HepG2 (cell line): ENCODE measurements at regions not wholly inside any gene's neighbourhood (a gene's known extent, or its start where the extent isn't known, plus 50 kb on each side); places are given as distances from the start of the nearest gene placed in this dataset.

Experiments used
- POLR2A ChIP-seq, 2 experiments: IDR thresholded peaks; 2 replicates each; pipeline ENCODE4 v1.6.1; 2011; ENCODE audit warnings: low read depth in 2 of 2, low read length in 2 of 2, mild to moderate bottlenecking in 1 of 2, moderate library complexity in 1 of 2; ENCODE audit not compliant: insufficient read depth in 1 of 2
- RAD21 ChIP-seq: fragments of 450-650 bp; formaldehyde crosslinking; IDR thresholded peaks from 2 replicates; pipeline ENCODE4 v1.5.0; 2020; ENCODE audit warnings: mild to moderate bottlenecking
- TAF1 ChIP-seq: sonication (generic); formaldehyde crosslinking; IDR thresholded peaks from 2 replicates; pipeline ENCODE4 v1.4.0; 2020; ENCODE audit warnings: missing genetic modification reagents
- ZNF431 ChIP-seq: sonication (generic); formaldehyde crosslinking; IDR thresholded peaks from 2 replicates; pipeline ENCODE4 v1.9.0; 2022; ENCODE audit warnings: missing genetic modification reagents, low read depth, mild to moderate bottlenecking, borderline replicate concordance
- ZNF496 ChIP-seq: sonication (generic); formaldehyde crosslinking; IDR thresholded peaks from 2 replicates; pipeline ENCODE4 v1.8.1; 2023; ENCODE audit warnings: mild to moderate bottlenecking, moderate library complexity, missing genetic modification reagents; ENCODE audit not compliant: insufficient replicate concordance
- ZNF550 ChIP-seq: sonication (generic); formaldehyde crosslinking; IDR thresholded peaks from 2 replicates; pipeline ENCODE4 v1.4.0; 2020; ENCODE audit warnings: mild to moderate bottlenecking, missing genetic modification reagents, borderline replicate concordance
- ZNF878 ChIP-seq: sonication (generic); formaldehyde crosslinking; IDR thresholded peaks from 2 replicates; pipeline ENCODE4 v1.8.1; 2023; ENCODE audit warnings: mild to moderate bottlenecking, missing genetic modification reagents, moderate library complexity
- ZSCAN29 ChIP-seq: sonication (generic); formaldehyde crosslinking; conservative IDR thresholded peaks from 2 replicates; pipeline ENCODE4 v1.4.0; 2020; ENCODE audit warnings: mild to moderate bottlenecking, missing genetic modification reagents
- TF ChIP-seq, protein P1 (sequence below): sonication (generic); formaldehyde crosslinking; IDR thresholded peaks from 2 replicates; pipeline ENCODE4 v1.5.0; 2020; ENCODE audit warnings: mild to moderate bottlenecking, missing genetic modification reagents, moderate library complexity
- TF ChIP-seq, protein P2 (sequence below): sonication (generic); formaldehyde crosslinking; IDR thresholded peaks from 2 replicates; pipeline ENCODE4 v1.4.0; 2020; ENCODE audit warnings: missing genetic modification reagents, borderline replicate concordance

DNA sequence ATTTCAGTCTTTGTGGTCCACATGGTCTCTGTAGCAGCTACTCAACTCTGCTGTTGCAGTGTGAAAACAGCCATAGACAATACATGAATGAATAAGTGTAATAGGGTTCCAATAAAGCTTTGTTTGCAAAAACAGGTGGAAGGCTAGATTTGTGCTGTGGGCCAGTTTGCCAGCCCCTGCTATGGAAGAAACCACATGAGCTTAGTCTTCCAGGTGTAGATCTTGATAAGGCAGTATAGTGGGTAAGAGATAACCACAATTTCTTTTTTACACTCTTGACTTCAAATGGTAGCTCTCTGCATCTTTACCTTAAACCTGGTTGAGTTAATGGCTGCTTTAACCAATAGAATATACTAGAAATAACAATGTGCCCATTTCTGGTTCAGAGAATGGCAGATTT lies 135.0 kb upstream of the PALS2 start:
- TF ChIP-seq POLR2A (IDR thresholded peaks at IDR 0.05; ENCODE audit: insufficient read depth in 1 of 2, low read depth in 2 of 2, low read length in 2 of 2) (no peak), ZNF496 (no peak), ZNF431 (no peak), RAD21 (CRISPR knock-in tag) (no peak), ZNF878 (no peak), ZSCAN29 (CRISPR knock-in tag) (no peak), ZNF550 (CRISPR knock-in tag) (no peak), TAF1 (CRISPR knock-in tag) (no peak)
- TF ChIP-seq, protein P1, sequence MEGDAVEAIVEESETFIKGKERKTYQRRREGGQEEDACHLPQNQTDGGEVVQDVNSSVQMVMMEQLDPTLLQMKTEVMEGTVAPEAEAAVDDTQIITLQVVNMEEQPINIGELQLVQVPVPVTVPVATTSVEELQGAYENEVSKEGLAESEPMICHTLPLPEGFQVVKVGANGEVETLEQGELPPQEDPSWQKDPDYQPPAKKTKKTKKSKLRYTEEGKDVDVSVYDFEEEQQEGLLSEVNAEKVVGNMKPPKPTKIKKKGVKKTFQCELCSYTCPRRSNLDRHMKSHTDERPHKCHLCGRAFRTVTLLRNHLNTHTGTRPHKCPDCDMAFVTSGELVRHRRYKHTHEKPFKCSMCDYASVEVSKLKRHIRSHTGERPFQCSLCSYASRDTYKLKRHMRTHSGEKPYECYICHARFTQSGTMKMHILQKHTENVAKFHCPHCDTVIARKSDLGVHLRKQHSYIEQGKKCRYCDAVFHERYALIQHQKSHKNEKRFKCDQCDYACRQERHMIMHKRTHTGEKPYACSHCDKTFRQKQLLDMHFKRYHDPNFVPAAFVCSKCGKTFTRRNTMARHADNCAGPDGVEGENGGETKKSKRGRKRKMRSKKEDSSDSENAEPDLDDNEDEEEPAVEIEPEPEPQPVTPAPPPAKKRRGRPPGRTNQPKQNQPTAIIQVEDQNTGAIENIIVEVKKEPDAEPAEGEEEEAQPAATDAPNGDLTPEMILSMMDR = no peak
- TF ChIP-seq, protein P2, sequence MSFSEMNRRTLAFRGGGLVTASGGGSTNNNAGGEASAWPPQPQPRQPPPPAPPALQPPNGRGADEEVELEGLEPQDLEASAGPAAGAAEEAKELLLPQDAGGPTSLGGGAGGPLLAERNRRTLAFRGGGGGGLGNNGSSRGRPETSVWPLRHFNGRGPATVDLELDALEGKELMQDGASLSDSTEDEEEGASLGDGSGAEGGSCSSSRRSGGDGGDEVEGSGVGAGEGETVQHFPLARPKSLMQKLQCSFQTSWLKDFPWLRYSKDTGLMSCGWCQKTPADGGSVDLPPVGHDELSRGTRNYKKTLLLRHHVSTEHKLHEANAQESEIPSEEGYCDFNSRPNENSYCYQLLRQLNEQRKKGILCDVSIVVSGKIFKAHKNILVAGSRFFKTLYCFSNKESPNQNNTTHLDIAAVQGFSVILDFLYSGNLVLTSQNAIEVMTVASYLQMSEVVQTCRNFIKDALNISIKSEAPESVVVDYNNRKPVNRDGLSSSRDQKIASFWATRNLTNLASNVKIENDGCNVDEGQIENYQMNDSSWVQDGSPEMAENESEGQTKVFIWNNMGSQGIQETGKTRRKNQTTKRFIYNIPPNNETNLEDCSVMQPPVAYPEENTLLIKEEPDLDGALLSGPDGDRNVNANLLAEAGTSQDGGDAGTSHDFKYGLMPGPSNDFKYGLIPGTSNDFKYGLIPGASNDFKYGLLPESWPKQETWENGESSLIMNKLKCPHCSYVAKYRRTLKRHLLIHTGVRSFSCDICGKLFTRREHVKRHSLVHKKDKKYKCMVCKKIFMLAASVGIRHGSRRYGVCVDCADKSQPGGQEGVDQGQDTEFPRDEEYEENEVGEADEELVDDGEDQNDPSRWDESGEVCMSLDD (CRISPR knock-in tag) = no peak
